A549 (cell line): ENCODE measurements at regions not wholly inside any gene's neighbourhood (a gene's known extent, or its start where the extent isn't known, plus 50 kb on each side); places are given as distances from the start of the nearest gene placed in this dataset.
"Not testable (repeated sequence)": the region's sequence is repeated elsewhere in the genome, so short reads cannot be mapped to it uniquely, and the experiment has no call there.

Source experiments
- CEBPB ChIP-seq, 2 experiments: fragments of >200 bp in 1 of 2; sonication (Bioruptor Twin) in 1 of 2; formaldehyde crosslinking in 1 of 2; IDR thresholded peaks; 2 replicates each; pipeline ENCODE4 v1.6.1; 2012 to 2016
- EHMT2 ChIP-seq: fragments of 200-600 bp; sonication (generic); IDR thresholded peaks from 2 replicates; pipeline ENCODE4 v1.6.1; 2016; ENCODE audit warnings: antibody characterized with exemption, low read depth, mild to moderate bottlenecking, moderate library complexity
- EP300 ChIP-seq, 2 experiments: fragments of >200 bp; sonication (Bioruptor Twin); formaldehyde crosslinking; IDR thresholded peaks; 2 replicates in 1 of 2; 3 replicates in 1 of 2; pipeline ENCODE4 v1.6.1; 2016 to 2017
- JUNB ChIP-seq: fragments of >200 bp; sonication (Bioruptor Twin); formaldehyde crosslinking; IDR thresholded peaks from 2 replicates; pipeline ENCODE4 v1.6.1; 2016
- RAD21 ChIP-seq, 2 experiments: fragments of >200 bp in 1 of 2; sonication (Bioruptor Twin) in 1 of 2; formaldehyde crosslinking in 1 of 2; IDR thresholded peaks in 1 of 2; conservative IDR thresholded peaks in 1 of 2; 2 replicates in 1 of 2; 3 replicates in 1 of 2; pipeline ENCODE4 v1.6.1; 2012 to 2018; ENCODE audit warnings: inconsistent platforms in 1 of 2
- RFX5 ChIP-seq: fragments of 450-650 bp; IDR thresholded peaks from 2 replicates; pipeline ENCODE4 v1.7.1; 2014; ENCODE audit warnings: antibody characterized with exemption, mild to moderate bottlenecking, moderate library complexity
- ZC3H11A ChIP-seq: fragments of 450-650 bp; IDR thresholded peaks from 2 replicates; pipeline ENCODE4 v1.6.1; 2014; ENCODE audit warnings: antibody characterized with exemption, mild to moderate bottlenecking
- TF ChIP-seq, protein P1 (sequence below): fragments of >200 bp; sonication (Bioruptor Twin); formaldehyde crosslinking; IDR thresholded peaks from 3 replicates; pipeline ENCODE4 v1.5.1; 2016
- TF ChIP-seq, protein P2 (sequence below): IDR thresholded peaks from 2 replicates; pipeline ENCODE4 v1.6.1; 2012; ENCODE audit warnings: low read depth, borderline replicate concordance

DNA sequence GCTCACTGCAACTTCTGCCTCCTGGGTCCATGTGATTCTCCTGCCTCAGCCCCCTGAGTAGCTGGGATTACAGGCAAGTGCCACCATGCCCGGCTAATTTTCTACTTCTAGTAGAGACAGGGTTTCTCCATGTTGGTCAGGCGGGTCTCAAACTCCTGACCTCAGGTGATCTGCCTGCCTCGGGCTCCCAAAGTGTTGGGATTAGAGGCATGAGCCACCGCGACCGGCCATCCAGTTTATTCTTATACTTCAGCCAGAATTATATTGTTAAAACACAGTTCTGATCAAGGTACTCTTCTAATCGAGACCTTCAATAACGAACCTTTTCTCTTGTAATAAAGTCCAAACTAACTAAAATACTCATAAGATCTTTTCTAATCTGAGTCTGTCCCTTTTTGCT is 119.6 kb upstream of the FAR2 start:
- TF ChIP-seq EHMT2; EP300 (IDR thresholded peaks at IDR 0.05); RAD21 (conservative IDR thresholded peaks at IDR 0.05 in 1 of 2, IDR thresholded peaks at IDR 0.05 in 1 of 2); CEBPB (IDR thresholded peaks at IDR 0.05); RFX5; ZC3H11A; JUNB: not testable (repeated sequence)
- TF ChIP-seq, protein P1, sequence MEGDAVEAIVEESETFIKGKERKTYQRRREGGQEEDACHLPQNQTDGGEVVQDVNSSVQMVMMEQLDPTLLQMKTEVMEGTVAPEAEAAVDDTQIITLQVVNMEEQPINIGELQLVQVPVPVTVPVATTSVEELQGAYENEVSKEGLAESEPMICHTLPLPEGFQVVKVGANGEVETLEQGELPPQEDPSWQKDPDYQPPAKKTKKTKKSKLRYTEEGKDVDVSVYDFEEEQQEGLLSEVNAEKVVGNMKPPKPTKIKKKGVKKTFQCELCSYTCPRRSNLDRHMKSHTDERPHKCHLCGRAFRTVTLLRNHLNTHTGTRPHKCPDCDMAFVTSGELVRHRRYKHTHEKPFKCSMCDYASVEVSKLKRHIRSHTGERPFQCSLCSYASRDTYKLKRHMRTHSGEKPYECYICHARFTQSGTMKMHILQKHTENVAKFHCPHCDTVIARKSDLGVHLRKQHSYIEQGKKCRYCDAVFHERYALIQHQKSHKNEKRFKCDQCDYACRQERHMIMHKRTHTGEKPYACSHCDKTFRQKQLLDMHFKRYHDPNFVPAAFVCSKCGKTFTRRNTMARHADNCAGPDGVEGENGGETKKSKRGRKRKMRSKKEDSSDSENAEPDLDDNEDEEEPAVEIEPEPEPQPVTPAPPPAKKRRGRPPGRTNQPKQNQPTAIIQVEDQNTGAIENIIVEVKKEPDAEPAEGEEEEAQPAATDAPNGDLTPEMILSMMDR: not testable (repeated sequence)
- TF ChIP-seq, protein P2, sequence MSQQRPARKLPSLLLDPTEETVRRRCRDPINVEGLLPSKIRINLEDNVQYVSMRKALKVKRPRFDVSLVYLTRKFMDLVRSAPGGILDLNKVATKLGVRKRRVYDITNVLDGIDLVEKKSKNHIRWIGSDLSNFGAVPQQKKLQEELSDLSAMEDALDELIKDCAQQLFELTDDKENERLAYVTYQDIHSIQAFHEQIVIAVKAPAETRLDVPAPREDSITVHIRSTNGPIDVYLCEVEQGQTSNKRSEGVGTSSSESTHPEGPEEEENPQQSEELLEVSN: not testable (repeated sequence)
